ENCODE measurements at regions not wholly inside any gene's neighbourhood (a gene's known extent, or its start where the extent isn't known, plus 50 kb on each side); places are given as distances from the start of the nearest gene placed in this dataset.
"Not testable (repeated sequence)": the region's sequence is repeated elsewhere in the genome, so short reads cannot be mapped to it uniquely, and the experiment has no call there.

DNA sequence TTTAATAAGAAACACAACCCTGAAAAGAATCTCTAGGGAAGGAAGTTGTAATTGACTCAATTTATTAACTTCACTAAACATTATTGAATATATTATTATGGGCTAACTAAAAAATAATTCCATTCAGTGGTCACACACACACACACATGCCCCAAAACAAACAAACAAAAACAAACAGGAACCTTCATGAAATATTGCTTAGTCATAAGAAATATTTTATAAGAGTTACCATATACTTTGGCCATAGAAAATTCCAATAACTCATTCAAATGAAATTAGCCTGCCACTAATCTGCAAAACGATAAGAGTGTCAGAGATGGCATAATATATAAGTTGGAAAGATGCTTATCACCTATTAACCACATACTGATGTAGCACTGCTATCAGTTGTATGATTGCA, 268.4 kb upstream of the AMIGO2 start:
- DNase-seq (ENCODE audit: low spot score) = no peak

DNA sequence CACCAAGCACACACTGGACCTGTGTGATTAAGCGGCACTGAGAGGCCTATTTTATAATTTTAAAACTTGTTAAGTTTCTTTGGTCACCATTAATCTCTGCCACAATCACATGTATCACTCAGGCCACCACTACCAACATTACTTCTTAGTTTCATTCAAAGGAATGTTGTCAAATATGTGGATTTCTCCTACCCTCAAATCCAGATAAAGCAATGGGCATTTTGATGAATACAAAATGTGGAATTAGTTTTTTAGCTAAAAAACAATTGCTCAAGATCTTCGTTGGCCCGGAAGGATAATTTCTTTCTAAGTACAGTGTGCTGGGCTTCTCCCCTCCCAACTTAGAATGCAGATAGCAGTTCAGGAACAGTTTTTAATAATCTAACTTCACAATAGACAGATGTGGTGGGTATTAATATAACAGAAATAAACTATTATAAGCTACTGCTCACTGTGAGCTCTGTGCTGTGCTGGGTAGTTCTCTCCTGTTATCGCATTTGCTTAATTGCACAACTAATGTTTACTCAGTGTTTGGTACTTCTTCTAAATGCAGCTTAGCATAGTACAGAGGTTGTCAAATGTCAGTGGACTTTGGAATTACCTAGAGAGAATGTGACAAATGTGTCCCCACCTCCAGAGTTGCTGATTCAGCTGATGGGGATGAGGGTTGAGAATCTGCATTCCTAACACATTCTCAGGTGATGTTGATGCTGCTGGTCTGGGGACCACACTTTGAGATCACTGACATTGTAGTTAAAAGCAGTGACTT, 266.7 kb upstream of the AMIGO2 start:
- DNase-seq (ENCODE audit: low spot score) = no peak

- DNase-seq (ENCODE audit: low spot score) = no peak
Measured at GRCh38 chr12:47343684-47344567, 264.2 kb upstream of the AMIGO2 start.

GRCh38 chr12:47340411-47341015, 260.8 kb upstream of the AMIGO2 start:
- no peak for DNase-seq (ENCODE audit: low spot score)

GRCh38 chr12:47337581-47337980, 257.8 kb upstream of the AMIGO2 start:
- DNase-seq (ENCODE audit: low spot score) = no peak

- not testable (repeated sequence) for DNase-seq (ENCODE audit: low spot score)
Measured at GRCh38 chr12:47333271-47333858, 253.6 kb upstream of the AMIGO2 start.

GRCh38 chr12:47328831-47329545, 249.2 kb upstream of the AMIGO2 start:
- DNase-seq (ENCODE audit: low spot score) = no peak

- DNase-seq (ENCODE audit: low spot score) = no peak
Measured at GRCh38 chr12:47326190-47326589, 246.4 kb upstream of the AMIGO2 start.

- DNase-seq (ENCODE audit: low spot score) = no peak
Measured at GRCh38 chr12:47323802-47324201, 244.0 kb upstream of the AMIGO2 start.

GRCh38 chr12:47321436-47321835, 241.7 kb upstream of the AMIGO2 start:
- no peak for DNase-seq (ENCODE audit: low spot score)

DNA sequence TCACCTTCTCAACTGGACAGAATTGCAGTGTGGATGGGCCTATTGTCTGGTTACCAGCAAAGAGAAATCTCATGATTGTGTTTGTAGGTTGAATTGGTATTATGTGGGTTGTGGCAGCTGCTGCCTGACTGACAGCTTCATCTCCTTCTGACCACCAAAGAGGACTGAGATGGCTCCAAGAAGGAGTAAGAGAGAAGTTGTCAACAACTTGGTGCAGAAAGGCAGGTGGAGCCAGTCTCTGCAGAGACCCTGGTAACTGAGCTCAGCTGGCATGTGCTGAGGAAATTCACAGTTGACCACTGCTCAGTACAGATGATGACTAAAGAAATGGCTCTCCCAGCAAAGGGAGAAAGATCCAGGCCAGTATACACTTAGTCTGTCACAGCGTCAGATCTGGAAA, 240.0 kb upstream of the AMIGO2 start:
- no peak for DNase-seq (ENCODE audit: low spot score)

GRCh38 chr12:47318963-47319362, 239.2 kb upstream of the AMIGO2 start:
- DNase-seq (ENCODE audit: low spot score) = no peak

DNA sequence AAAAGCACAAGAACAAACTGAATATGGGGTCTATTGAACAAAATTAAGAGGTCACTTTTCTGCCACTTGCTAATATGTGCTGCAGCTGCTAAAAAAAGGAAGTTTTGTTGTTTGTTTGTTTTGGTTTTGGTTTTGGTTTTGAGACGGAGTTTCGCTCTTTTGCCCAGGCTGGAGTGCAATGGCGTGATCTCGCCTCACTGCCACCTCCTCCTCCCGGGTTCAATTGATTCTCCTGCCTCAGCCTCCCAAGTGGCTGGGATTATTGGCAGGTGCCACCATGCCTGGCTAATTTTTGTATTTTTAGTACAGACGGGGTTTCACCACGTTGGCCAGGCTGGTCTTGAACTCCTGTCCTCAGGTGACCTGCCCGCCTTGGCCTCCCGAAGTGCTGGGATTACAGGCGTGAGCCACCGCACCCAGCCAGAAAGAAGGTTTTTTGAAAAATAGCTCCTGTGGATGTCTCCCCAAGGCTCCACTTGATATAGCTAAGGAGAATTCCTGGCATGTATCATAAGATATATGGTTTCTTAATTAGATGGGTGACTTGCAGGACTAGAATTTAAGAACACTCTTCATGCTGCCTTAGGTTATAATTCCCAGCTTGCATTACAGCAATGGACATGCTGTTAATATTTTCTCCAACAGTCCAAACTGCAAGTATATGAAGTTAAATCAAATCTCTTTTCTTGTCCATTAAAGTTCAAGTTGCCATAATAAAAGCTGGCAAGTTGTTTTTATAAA, 237.6 kb upstream of the AMIGO2 start:
- no peak for DNase-seq (ENCODE audit: low spot score)

DNA sequence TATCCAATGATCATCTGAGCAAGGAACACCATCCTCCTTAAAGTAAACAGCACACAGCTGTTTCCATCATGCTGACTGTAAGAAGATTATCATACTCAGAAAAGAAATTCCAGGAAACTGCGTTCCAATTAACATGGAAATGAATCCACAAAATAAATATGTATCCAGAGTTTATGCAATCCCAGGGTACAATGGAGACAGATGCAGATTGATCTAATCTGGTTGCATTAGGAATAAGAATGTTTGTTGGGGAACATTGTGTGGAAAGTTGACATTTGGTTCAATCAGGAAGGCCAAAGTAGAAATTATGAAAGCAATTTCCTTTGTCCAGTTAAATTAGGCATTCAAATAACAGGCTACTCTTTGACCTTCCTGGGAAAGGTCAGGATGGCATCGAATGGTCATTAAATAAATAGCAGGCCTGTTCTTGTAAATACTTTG, 236.9 kb upstream of the AMIGO2 start:
- no peak for DNase-seq (ENCODE audit: low spot score)

- DNase-seq (ENCODE audit: low spot score) = no peak
Measured at GRCh38 chr12:47314996-47315395, 235.2 kb upstream of the AMIGO2 start.

DNA sequence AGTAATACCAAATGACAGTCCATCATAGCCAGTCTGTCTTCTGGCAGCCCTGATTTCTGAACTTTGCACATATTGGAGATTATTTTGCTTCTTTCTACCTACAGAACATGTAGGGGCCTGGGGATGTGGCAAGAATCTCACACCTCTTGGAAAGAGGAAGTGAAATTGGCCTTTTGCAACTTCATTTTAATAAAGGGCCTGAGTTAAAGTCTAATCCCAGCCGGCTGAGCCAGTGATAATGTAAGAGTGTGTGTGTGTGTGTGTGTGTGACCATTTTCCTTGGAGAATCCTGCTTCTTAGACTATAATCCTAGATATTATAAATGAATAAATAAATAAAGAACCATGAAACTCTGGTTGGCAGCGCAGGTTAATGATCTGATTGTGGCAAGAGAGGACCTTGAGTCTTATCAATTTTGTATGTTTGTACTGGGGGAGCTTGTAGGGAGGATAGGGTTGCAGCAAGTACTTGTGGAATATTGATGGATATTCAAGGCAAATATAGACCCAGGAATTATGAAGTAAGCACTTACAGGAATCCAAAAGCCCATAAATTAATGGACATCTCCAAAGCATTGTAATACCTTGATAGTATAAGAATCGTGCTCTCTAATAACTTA, 233.2 kb upstream of the AMIGO2 start:
- no peak for DNase-seq (ENCODE audit: low spot score)

- DNase-seq (ENCODE audit: low spot score) = no peak
Measured at GRCh38 chr12:47312147-47312546, 232.4 kb upstream of the AMIGO2 start.

- DNase-seq (ENCODE audit: low spot score) = no peak
Measured at GRCh38 chr12:47311568-47311967, 231.8 kb upstream of the AMIGO2 start.

DNA sequence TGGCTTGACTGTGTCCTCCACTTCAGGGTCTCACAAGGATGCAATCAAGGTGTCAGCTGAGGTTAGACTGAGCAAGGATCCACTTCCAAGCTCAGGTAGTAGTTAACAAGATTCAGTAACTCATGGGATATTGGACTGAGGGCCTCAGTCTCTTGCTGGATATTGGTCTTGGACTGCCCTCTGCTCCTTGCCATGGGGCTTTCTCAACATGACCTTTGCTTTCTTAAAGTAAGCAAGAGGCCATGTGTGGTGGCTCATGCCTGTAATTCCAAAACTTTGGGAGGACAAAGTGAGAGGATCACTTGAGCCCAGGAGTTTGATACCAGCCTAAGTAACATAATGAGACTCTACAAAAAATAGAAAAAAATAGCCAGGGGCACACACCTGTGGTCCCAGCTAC, 231.3 kb upstream of the AMIGO2 start:
- no peak for DNase-seq (ENCODE audit: low spot score)

GRCh38 chr12:47308672-47309071, 228.9 kb upstream of the AMIGO2 start:
- no peak for DNase-seq (ENCODE audit: low spot score)

Data from hematopoietic multipotent progenitor cell treated with erythropoietin and hydrocortisone succinate and interleukin-3 and kit ligand, for 15 days (in vitro differentiated cells).